ENCODE measurements at regions not wholly inside any gene's neighbourhood (a gene's known extent, or its start where the extent isn't known, plus 50 kb on each side); places are given as distances from the start of the nearest gene placed in this dataset.

GRCh38 chr4:153148791-153149190 lies 55.5 kb upstream of the TRIM2 start:
- no peak overlapping the region for H2BK12ac ChIP-seq (ENCODE audit: insufficient read length, low read depth, low read length)
- H2BK120ac ChIP-seq (ENCODE audit: low read depth, low read length, poor library complexity, severe bottlenecking) = no peak overlapping the region
- no peak overlapping the region for H3K4me3 Mint-ChIP-seq
- H3K27ac Mint-ChIP-seq = no peak overlapping the region
- H4K20me1 ChIP-seq (ENCODE audit: control insufficient read depth, insufficient read depth, insufficient read length) = no peaks in the 10 kb centered on the region
- H2BK5ac ChIP-seq (ENCODE audit: insufficient read length, low read length) = no peak overlapping the region
- H3K27me3 Mint-ChIP-seq (ENCODE audit: low read depth) = peaks cover 32% of the 10 kb centered on the region
- no peak overlapping the region for H4K8ac ChIP-seq (replicated peaks; ENCODE audit: insufficient read length, low read depth, low read length)
- H3K9me3 Mint-ChIP-seq = no peaks in the 10 kb centered on the region; a peak in 1 of 5 replicates
- H3K79me2 ChIP-seq (ENCODE audit: insufficient read depth, low read length) = no peaks in the 10 kb centered on the region
- no peak overlapping the region for H2BK20ac ChIP-seq (ENCODE audit: low read depth, low read length, poor library complexity, severe bottlenecking)
- no peaks in the 10 kb centered on the region for H3K36me3 Mint-ChIP-seq (ENCODE audit: insufficient read depth in 1 of 3, low read depth in 3 of 3)
- H2AFZ ChIP-seq (ENCODE audit: low read length) = no peak overlapping the region
- no peak for TF ChIP-seq CTCF (conservative IDR thresholded peaks at IDR 0.05)
- DNase-seq = no peak
- no peak overlapping the region for H3K4ac ChIP-seq (ENCODE audit: low read depth, low read length)
- H3K4me2 ChIP-seq (ENCODE audit: insufficient read depth, insufficient read length, low read length) = no peak overlapping the region
- H3K4me1 ChIP-seq (ENCODE audit: insufficient read depth, low read length) = peaks cover 3% of the 10 kb centered on the region; the same call in 1 of the 2 replicates
- H3K56ac ChIP-seq (ENCODE audit: insufficient read length, low read depth, low read length) = no peak overlapping the region
- H3K23ac ChIP-seq (ENCODE audit: insufficient read length, low read depth, low read length) = no peak overlapping the region
- peaks cover 32 to 42% of the 10 kb centered on the region in 2 experiments for H3K4me1 Mint-ChIP-seq
- no CpG with 5 or more reads among the region's 3 CpGs for WGBS (ENCODE audit: extremely low coverage, insufficient read length, low lambda C conversion rate)
- H3K14ac ChIP-seq (ENCODE audit: insufficient read depth, low read length) = no peak overlapping the region
- no peak overlapping the region for H4K91ac ChIP-seq (ENCODE audit: insufficient read length, low read depth, low read length)
- no peaks in the 10 kb centered on the region for H3K9me3 ChIP-seq (ENCODE audit: control insufficient read depth, low read depth, low read length)
- H4K5ac ChIP-seq (ENCODE audit: insufficient read length, low read depth, low read length) = no peak overlapping the region
- H3K18ac ChIP-seq (ENCODE audit: insufficient read length, low read depth, low read length) = no peak overlapping the region
- H3K79me1 ChIP-seq (ENCODE audit: insufficient read depth, low read depth, low read length, poor library complexity, severe bottlenecking) = no peaks in the 10 kb centered on the region
- no peak overlapping the region for H2AK5ac ChIP-seq (ENCODE audit: insufficient read length, low read length)
- H3K27ac ChIP-seq (ENCODE audit: insufficient read length, low read depth, low read length) = no peak overlapping the region
- H3T11ph ChIP-seq (ENCODE audit: low read length) = no peak overlapping the region
- peaks cover 14% of the 10 kb centered on the region for H3K23me2 ChIP-seq (ENCODE audit: insufficient read length, low read depth, low read length, poor library complexity, severe bottlenecking)
- no peak overlapping the region for H2BK15ac ChIP-seq (ENCODE audit: low read depth, low read length)
- no peak overlapping the region for H3K9ac ChIP-seq (ENCODE audit: extremely low read depth, insufficient read length, low read length)
- peaks cover 4% of the 10 kb centered on the region; the same call in 1 of the 2 replicates for H3K27me3 ChIP-seq (ENCODE audit: insufficient read depth, low read length)

Measured in H9 (cell line).